ENCODE measurements at regions not wholly inside any gene's neighbourhood (a gene's known extent, or its start where the extent isn't known, plus 50 kb on each side); places are given as distances from the start of the nearest gene placed in this dataset.
A peak's percentile ranks its signal among the peaks of the same experiment; 100 is the strongest.

GRCh38 chr1:234971586-234972297 is 156.9 kb downstream of the TOMM20 start:
- Histone ChIP-seq H3K9me2 (ENCODE audit: insufficient read depth, low read length) (no peaks in the 10 kb centered on the region), H3K9me3 (ENCODE audit: low read length) (no peaks in the 10 kb centered on the region), H3K36me3 (ENCODE audit: insufficient read depth, low read length) (no peaks in the 10 kb centered on the region), H3F3A (ENCODE audit: insufficient read depth, low read length, poor library complexity, severe bottlenecking) (no peaks in the 10 kb centered on the region), H3K79me2 (replicated peaks; ENCODE audit: insufficient read depth, low read length) (no peaks in the 10 kb centered on the region), H3K27ac (ENCODE audit: low read length) (no peak overlapping the region), H3K4me3 (ENCODE audit: low read length) (no peak overlapping the region), H3K4me2 (ENCODE audit: low read length) (no peak overlapping the region), H2AFZ (ENCODE audit: low read depth, low read length) (no peak overlapping the region), H4K20me1 (ENCODE audit: insufficient read depth) (no peaks in the 10 kb centered on the region), H3K27me3 (ENCODE audit: insufficient read depth, low read depth, low read length) (no peaks in the 10 kb centered on the region), H3K9ac (ENCODE audit: low read length) (no peak overlapping the region)
- TF ChIP-seq CTCF (IDR thresholded peaks at IDR 0.05; ENCODE audit: poor library complexity, severe bottlenecking), result no peak
- TF ChIP-seq REST (IDR thresholded peaks at IDR 0.05; ENCODE audit: borderline replicate concordance), result no peak
- no peak for TF ChIP-seq SMC3 (conservative IDR thresholded peaks at IDR 0.05; ENCODE audit: poor library complexity)

GRCh38 chr1:234970731-234971476 is 157.7 kb downstream of the TOMM20 start:
- TF ChIP-seq MXI1 (conservative IDR thresholded peaks at IDR 0.05; ENCODE audit: poor library complexity, severe bottlenecking) (no peak), REST (IDR thresholded peaks at IDR 0.05; ENCODE audit: borderline replicate concordance) (no peak)
- Histone ChIP-seq H3K9me3 (ENCODE audit: low read length) (no peaks in the 10 kb centered on the region), H3K4me2 (ENCODE audit: low read length) (no peak overlapping the region), H4K20me1 (ENCODE audit: insufficient read depth) (no peaks in the 10 kb centered on the region), H3F3A (ENCODE audit: insufficient read depth, low read length, poor library complexity, severe bottlenecking) (no peaks in the 10 kb centered on the region), H3K27ac (ENCODE audit: low read length) (no peak overlapping the region), H3K36me3 (ENCODE audit: insufficient read depth, low read length) (no peaks in the 10 kb centered on the region), H3K79me2 (replicated peaks; ENCODE audit: insufficient read depth, low read length) (no peaks in the 10 kb centered on the region), H3K9me2 (ENCODE audit: insufficient read depth, low read length) (no peaks in the 10 kb centered on the region), H3K9ac (ENCODE audit: low read length) (no peak overlapping the region), H3K27me3 (ENCODE audit: insufficient read depth, low read depth, low read length) (no peaks in the 10 kb centered on the region), H3K4me3 (ENCODE audit: low read length) (peak overlapping the region; percentile 58), H2AFZ (ENCODE audit: low read depth, low read length) (no peak overlapping the region)

All from neural cell (in vitro differentiated cells).